Limb (tissue), 2 donors: ENCODE measurements at regions not wholly inside any gene's neighbourhood (a gene's known extent, or its start where the extent isn't known, plus 50 kb on each side); places are given as distances from the start of the nearest gene placed in this dataset.
"Not testable (repeated sequence)": the region's sequence is repeated elsewhere in the genome, so short reads cannot be mapped to it uniquely, and the experiment has no call there.

ENCODE experiments used
- DNase-seq, 2 donors: peaks; one replicate each; pipeline ENCODE4 v3.0.0-alpha.2; 2016; ENCODE audit errors: extremely low spot score in 2 of 2

- DNase-seq = no peak
Observed at GRCh38 chr6:8941577-8941976, 506.2 kb upstream of the SLC35B3 start.

- DNase-seq = no peak
Observed at GRCh38 chr6:8940356-8940755, 505.0 kb upstream of the SLC35B3 start.

- no peak for DNase-seq
Observed at GRCh38 chr6:8939615-8940014, 504.3 kb upstream of the SLC35B3 start.

- no peak for DNase-seq
Observed at GRCh38 chr6:8934318-8934717, 499.0 kb upstream of the SLC35B3 start.

- no peak for DNase-seq
Observed at GRCh38 chr6:8930009-8930408, 494.7 kb upstream of the SLC35B3 start.

- not testable (repeated sequence) for DNase-seq
Observed at GRCh38 chr6:8920244-8920643, 484.9 kb upstream of the SLC35B3 start.

- no peak for DNase-seq
Observed at GRCh38 chr6:8918196-8918595, 482.9 kb upstream of the SLC35B3 start.

- no peak for DNase-seq
Observed at GRCh38 chr6:8914700-8915099, 479.4 kb upstream of the SLC35B3 start.

- DNase-seq = no peak
Observed at GRCh38 chr6:8908638-8909037, 473.3 kb upstream of the SLC35B3 start.

GRCh38 chr6:8906699-8907098 is 471.4 kb upstream of the SLC35B3 start:
- no peak for DNase-seq

- peak; percentile 34 to 35 for DNase-seq
Observed at GRCh38 chr6:8905757-8906156, 470.4 kb upstream of the SLC35B3 start.

GRCh38 chr6:8904754-8905153 is 469.4 kb upstream of the SLC35B3 start:
- no peak for DNase-seq

- no peak for DNase-seq
Observed at GRCh38 chr6:8900056-8900455, 464.7 kb upstream of the SLC35B3 start.

- no peak for DNase-seq
Observed at GRCh38 chr6:8889514-8889913, 454.2 kb upstream of the SLC35B3 start.

- DNase-seq = no peak
Observed at GRCh38 chr6:8888468-8888867, 453.1 kb upstream of the SLC35B3 start.

GRCh38 chr6:8881663-8882062 is 446.3 kb upstream of the SLC35B3 start:
- no peak for DNase-seq

GRCh38 chr6:8879334-8879733 is 444.0 kb upstream of the SLC35B3 start:
- DNase-seq = no peak

GRCh38 chr6:8875986-8876385 is 440.6 kb upstream of the SLC35B3 start:
- no peak for DNase-seq

- no peak for DNase-seq
Observed at GRCh38 chr6:8872589-8872988, 437.2 kb upstream of the SLC35B3 start.

- no peak for DNase-seq
Observed at GRCh38 chr6:8865451-8865850, 430.1 kb upstream of the SLC35B3 start.

- DNase-seq = no peak
Observed at GRCh38 chr6:8860671-8861070, 425.3 kb upstream of the SLC35B3 start.

- DNase-seq = no peak
Observed at GRCh38 chr6:8859501-8859900, 424.2 kb upstream of the SLC35B3 start.

- no peak for DNase-seq
Observed at GRCh38 chr6:8858854-8859331, 423.5 kb upstream of the SLC35B3 start.

- DNase-seq = no peak
Observed at GRCh38 chr6:8857160-8857559, 421.8 kb upstream of the SLC35B3 start.
